22Rv1 (cell line): ENCODE measurements at regions not wholly inside any gene's neighbourhood (a gene's known extent, or its start where the extent isn't known, plus 50 kb on each side); places are given as distances from the start of the nearest gene placed in this dataset.
"Not testable (repeated sequence)": the region's sequence is repeated elsewhere in the genome, so short reads cannot be mapped to it uniquely, and the experiment has no call there.

Source experiments
- H3K27ac ChIP-seq: fragments of 450-650 bp; 2 replicates; pipeline ENCODE4 v1.5.1; 2017
- CTCF ChIP-seq: fragments of 450-650 bp; IDR thresholded peaks from 2 replicates; pipeline ENCODE4 v1.5.1; 2017; ENCODE audit warnings: mild to moderate bottlenecking
- ZFX ChIP-seq: fragments of 450-650 bp; IDR thresholded peaks from 2 replicates; pipeline ENCODE4 v1.6.1; 2017; ENCODE audit warnings: antibody characterized with exemption, borderline replicate concordance

GRCh38 chr16:79835194-79835593 is 234.7 kb upstream of the MAF start:
- TF ChIP-seq ZFX (no peak), CTCF (no peak)
- no peak overlapping the region for H3K27ac ChIP-seq

GRCh38 chr16:79834720-79835119 is 234.2 kb upstream of the MAF start:
- TF ChIP-seq ZFX = no peak
- no peak for TF ChIP-seq CTCF
- no peak overlapping the region for H3K27ac ChIP-seq

- H3K27ac ChIP-seq = not testable (repeated sequence)
These were observed 233.5 kb upstream of the MAF start for GRCh38 chr16:79834003-79834402.

GRCh38 chr16:79833559-79833958 is 233.0 kb upstream of the MAF start:
- TF ChIP-seq CTCF (no peak), ZFX (no peak)
- H3K27ac ChIP-seq = no peak overlapping the region

GRCh38 chr16:79826732-79827475 is 226.4 kb upstream of the MAF start:
- no peak for TF ChIP-seq ZFX
- TF ChIP-seq CTCF = no peak
- no peak overlapping the region for H3K27ac ChIP-seq

- TF ChIP-seq CTCF (no peak), ZFX (no peak)
These were observed 224.5 kb upstream of the MAF start for GRCh38 chr16:79825002-79825401.

GRCh38 chr16:79823639-79824038 is 223.1 kb upstream of the MAF start:
- no peak overlapping the region for H3K27ac ChIP-seq
- TF ChIP-seq ZFX = no peak
- TF ChIP-seq CTCF = no peak

More at GRCh38 chr16:79825002-79825401, 224.5 kb upstream of the MAF start:
- no peak overlapping the region for H3K27ac ChIP-seq

- TF ChIP-seq CTCF (no peak), ZFX (no peak)
- H3K27ac ChIP-seq = no peak overlapping the region
These were observed 221.4 kb upstream of the MAF start for GRCh38 chr16:79821911-79822310.
